Pulmonary artery endothelial cell (primary cell): ENCODE measurements at regions not wholly inside any gene's neighbourhood (a gene's known extent, or its start where the extent isn't known, plus 50 kb on each side); places are given as distances from the start of the nearest gene placed in this dataset.

Experiments used
- DNase-seq: peaks from one replicate; pipeline ENCODE4 v3.0.0-alpha.2; 2011; ENCODE audit warnings: low read depth, low spot score

DNA sequence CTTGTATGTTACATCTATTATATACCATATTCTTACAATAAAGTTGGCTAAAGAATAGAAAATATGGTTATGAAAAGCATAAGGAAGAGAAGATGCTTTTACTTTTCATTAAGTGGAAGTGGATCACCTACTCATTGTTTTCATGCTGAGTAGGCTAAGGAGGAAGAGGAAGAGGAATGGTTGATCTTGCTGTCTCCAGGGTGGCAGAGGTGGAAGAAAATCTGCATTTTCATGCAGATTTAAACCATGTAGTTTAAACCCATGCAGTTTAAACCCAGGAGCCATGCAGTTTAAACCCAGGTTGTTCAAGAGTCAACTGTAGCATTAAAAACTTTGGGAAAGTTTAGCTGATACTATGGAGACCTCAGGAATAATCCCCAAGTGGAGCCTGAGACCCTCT lies 214.8 kb upstream of the NAALADL2 start:
- DNase-seq, result no peak

DNA sequence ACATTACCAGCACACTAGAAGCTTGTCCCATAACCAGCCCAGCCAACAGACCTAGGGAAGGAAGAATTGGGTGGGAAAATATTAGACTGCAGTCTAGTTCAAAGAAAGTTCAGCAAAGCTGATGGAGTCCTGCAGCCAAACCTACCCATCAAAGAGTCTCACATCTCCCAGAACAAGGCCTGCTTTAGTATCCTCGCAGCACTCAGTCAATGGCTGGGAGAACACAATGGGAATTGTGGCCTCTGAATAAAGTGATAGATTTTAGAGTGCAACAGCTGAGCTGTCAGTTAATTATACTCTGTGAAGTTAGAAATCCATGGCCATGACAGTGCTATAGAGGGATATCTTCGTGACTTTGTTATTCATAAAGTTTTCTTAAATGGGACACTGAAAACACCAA lies 207.2 kb upstream of the NAALADL2 start:
- DNase-seq, result no peak

DNA sequence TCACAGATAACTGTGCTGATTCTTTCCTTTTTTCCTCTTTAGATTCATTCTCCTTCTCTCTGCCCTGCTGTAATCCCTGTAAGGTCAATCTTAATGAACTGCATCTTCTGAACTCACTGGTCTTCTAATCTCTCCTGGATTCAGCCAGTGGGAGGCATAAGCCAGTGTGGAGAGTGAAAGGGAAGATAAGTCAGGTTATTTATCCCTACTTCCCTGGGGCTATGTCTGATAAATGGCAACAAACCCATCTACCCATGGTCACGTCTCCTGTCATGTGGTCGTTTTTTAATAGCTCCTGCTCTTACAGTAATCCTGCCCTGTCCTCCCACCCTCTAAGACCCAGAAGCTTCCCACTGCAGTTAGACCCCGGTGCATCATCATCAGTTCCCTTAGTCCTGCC lies 199.6 kb upstream of the NAALADL2 start:
- no peak for DNase-seq

DNA sequence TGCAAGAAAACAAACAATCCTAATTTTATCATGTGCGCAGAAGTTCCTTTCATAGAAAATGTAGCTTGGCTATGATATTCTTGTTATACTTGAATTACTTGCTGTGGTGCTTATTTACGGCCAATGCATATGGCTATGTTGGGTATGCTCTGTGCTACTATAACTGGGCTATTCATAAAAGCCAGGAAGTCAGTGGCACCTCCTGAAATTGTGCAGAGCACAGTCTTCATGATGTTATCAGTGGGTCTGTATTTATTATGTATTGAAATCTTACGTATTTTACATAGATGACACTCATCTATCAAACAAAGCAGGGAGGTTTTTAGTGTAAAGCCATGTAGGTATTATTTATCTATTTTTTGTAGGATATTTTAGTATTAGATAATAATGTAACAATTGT lies 196.5 kb upstream of the NAALADL2 start:
- DNase-seq, result no peak

DNA sequence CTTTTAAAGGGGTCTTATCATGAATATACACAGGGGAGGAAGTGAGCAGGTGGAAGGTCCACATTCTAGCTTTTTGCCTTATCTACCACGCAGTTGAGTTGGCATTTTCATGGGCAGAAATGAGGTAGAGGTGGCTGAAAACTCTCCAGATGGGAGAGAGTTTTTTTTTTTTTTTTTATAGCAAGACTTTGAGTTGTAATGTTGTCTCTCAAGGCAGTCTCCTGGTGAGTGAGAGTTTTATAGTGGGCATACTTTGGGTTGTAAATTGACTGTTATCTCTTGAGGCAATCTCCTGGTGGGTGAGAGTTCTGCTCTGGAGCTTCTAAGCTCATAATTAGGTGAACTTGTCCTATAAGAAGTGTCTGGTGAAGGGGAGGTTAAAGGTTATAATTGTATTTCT lies 191.7 kb upstream of the NAALADL2 start:
- DNase-seq, result no peak

DNA sequence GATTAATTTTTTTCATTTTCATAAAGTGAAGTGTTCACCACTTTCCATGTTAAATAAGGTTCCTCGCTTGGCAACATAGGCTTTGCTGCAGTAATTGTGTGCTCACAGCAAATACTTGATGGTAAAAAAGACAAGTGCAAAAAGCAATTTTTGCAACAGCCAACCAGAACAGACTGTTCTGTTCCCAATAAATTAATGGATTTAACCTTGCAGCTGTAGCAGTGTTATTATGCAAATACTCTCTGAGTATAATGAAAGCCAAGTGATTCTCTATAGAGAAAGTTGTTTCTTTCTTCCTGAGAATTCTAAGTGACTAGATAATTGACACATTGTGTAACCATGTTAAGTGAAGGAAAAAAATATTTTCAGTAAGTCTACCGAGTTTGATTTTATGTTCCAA lies 183.7 kb upstream of the NAALADL2 start:
- no peak for DNase-seq

DNA sequence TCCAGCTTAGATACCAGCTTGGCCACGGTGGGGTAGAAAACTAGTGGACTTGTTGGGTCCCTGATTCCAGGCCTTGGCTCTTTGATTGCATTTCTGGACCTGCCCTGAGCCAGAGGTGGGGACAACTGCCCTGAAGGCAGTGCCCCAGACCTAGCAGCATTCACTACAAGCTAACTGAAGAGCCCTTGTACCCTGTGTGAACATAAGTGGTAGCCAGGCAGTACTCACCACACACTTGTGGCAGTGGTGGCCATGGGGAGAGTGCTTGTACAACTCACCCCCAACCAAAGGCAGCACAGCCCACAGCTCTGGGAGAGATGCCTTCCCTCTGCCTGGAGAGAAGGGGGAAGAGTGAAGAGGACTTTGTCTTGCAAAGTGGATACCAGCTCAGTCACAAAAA lies 177.3 kb upstream of the NAALADL2 start:
- DNase-seq, result no peak

DNA sequence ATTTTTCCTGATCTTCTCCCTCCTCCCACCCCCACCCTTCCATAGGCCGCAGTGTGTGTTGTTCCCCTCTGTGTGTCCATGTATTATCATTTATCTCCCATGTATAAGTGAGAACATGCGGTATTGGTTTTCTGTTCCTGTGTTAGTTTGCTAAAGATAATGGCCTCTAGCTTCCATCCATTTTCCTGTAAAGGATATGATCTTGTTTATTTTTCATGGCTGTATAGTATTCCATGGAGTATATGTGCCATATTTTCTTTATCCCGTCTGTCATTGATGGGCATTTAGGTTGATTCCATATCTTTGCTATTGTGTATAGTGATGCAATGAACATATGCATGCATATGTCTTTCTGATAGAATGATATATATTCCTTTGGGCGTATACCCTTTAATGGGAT lies 173.3 kb upstream of the NAALADL2 start:
- no peak for DNase-seq

DNA sequence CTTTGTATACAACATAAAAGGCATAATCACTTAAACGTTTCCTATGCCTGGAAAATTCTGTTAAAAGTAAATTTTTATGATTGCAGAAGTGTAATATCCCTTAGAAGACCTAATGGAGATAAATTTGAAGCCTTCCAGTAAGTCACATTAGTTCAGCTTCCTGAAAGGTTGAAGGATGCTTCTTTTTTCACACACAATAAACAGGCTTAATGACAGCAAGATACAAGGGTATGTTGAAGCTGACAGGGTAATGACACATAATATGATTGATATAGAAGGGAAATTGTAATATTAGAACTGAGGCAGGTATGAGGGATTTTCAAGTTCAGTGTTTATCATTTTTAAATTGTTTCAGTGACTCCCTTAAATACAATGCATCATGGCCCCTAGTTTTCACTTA lies 161.8 kb upstream of the NAALADL2 start:
- DNase-seq, result no peak

DNA sequence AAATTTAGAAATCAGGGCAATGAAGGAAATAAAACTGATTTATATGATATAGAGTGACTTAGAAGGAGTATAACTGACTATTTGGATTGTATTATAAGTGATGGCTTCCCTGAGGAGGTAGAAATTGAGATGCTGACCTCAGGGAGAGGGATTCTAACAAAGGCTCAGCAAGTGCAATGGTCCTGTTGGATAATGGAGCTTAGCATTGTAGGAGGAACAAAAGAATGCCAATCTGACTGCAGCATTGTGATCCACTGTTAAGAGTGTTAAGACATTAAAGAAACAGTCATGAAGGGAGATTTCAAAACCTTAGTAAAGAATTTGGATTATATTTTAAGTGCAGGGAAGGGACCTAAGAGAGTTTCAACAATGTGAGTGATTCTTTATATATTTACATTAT lies 158.4 kb upstream of the NAALADL2 start:
- no peak for DNase-seq

DNA sequence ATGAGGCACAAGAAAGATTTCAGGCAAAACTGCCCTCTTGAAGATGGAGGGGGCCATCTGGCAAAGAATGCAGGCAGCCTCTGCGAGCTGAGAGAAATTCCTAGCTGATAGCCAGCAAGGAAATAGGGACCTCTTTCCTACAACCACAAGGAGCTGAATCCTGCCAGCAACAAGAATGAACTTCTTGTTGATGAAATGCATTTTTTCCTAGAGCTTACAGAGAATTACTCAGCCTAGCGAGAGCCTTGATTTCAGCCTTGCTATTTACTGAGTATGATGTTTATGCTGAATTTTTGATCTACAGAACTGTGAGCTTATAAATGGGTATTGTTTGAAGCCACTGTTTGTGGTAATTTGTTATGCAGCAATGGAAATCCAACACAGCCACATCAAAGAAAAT lies 148.5 kb upstream of the NAALADL2 start:
- DNase-seq, result no peak

DNA sequence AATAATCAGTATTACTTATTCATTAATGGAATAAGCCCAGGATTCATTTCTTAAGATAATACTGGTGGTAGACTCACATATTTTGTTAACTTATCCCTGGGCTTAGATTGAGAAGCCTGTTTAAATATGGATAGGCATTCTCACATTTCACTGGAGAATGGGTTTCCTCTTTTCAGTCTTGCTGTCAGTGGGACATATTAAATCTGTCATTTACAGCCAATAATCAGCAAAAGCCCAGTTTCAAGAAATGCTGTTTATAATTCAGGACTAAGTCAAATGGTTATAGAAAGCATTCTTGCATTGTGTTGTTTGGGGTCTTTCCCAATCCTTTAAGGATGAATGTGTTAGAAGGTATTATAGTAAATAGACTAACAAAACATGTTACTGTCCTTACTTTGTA lies 143.7 kb upstream of the NAALADL2 start:
- no peak for DNase-seq

DNA sequence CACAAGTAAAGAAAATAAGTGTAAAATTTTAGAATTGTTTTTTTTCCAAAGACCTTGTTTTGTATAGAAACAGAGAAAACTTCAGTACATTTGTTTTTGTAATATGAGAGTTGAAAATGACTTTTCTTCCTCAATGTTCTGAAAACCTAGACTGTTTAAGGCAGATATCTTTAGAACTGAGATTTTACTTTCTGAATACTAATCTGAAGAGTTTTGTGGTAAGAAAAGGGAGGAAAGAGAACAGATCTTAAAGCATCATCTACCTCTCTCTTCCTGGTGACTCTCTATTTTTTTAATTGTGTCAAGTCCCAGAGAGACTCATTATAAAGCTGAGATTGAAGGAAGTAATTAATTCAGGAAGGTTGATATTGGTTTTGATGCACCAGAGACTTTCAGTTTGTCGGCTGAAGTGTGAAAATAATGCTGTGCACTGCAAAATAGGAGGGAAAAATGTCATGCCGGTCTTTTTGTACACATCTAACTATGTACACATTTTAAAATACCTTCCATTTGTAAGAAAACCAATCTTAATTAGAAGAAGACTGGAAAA lies 142.1 kb upstream of the NAALADL2 start:
- no peak for DNase-seq

DNA sequence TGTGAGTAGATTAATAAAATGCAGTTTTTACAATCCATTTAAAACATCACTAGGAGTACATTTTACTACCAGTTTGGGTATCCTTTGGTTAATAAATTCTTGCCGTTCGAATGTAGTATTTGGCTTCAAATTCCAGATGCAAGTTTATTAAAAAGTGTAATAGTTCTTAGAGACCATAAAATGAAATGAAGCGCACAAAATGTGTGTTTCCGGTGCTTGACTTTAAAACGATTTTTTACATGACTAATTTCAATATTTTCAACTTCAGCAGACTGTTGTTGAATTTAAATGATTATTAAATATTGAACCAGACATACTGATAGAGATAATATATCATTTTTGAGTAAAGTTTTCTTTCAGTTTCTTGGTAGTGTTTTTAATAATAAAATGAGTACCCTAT lies 138.4 kb upstream of the NAALADL2 start:
- DNase-seq, result no peak

DNA sequence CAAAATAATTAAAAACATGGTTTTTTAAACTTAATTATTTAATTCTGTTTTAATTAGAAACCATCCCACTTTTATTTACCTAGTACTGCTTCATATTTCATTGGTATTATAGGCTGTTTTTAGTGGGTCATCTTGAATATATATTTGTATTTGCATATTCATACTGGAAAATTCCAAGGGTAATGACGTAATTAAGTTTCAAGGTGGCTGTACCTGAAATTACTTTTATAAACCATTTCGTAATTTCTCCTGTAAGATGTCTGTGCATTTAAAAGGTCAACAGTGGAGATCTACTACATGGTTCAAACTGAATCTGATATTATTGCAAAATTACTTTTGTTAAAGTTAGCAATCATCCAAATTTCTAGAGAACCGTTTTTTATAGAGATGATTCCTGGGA lies 133.8 kb upstream of the NAALADL2 start:
- DNase-seq, result no peak

DNA sequence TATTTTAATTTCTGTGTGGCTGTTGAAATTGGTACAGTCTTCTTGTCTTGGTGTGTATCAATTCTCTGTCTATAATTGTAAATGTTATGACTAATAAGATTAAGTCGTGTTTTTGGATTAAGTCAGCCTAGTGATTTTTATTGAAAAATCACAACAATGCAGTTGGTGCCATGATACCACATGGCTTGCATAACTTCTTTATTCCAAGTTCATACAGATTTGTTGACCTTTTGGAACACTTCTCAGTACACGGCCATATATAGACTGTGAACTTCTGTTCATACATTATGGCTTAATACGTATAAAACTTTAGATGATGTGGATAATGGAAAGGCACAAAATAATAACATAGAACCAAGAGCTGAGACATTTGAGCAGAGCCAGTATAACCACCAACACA lies 121.2 kb upstream of the NAALADL2 start:
- DNase-seq, result no peak

DNA sequence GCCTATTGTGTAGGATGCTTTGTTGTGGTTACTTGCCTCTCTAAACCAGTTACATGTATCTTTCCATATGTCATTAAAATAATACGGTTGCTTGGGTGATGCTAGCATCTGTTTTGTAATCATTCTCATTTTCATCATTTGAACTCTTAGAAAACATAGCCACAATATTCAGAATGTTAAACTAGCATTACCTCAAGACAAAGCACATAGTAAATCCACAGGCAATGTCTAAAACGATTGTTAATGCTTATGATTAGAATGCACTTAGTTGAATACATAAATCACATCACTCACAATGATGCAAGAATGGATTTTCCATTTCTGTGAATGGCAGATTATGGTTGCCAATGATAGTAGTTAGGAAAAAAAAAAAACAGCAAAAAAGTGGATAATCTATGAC lies 110.0 kb upstream of the NAALADL2 start:
- DNase-seq, result no peak

DNA sequence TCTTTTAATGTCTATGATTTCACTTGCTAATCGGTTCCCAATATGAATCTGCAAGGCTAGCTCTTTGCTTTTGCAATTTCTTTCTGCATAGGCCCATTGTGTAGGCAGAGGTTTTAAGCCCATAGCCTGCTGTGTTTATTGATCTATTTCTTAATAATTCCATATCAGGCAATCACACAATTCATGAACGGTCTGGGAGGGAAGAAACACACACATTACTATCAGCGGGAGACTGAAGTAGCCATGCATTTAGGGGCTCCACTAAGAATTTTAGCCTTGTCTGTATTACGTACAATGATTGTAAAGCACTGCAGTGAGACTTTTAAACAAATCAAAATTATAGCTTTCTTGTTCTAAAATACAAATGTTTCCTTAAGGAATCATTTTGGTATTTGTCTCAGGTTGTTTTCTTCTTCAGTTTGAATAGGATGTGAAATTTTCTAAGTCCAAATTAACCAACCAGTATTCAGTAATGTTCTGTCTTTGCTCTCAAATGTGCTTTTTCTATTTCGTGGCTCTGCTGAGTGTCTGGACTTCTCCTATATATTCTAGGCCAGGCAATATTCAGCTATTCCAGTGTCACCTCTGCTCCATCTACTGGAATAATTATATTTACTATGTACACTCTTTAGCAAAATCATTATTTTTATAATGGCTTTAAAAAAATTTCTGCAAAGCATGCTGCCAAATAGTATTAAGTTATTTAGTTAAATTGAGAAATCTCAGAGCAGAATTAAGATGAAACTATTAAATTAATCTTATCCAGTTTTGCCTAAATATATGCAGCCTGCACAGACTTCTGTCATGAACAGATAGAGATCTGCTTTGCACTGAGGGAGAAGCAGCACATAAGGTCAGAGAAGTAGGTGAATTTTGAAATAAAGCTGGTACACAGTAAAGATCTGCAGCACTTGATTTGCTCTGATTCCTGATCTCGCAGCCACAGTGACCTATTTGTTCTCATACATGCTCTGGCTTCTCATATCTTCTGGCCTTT lies 103.0 kb upstream of the NAALADL2 start:
- no peak for DNase-seq

DNA sequence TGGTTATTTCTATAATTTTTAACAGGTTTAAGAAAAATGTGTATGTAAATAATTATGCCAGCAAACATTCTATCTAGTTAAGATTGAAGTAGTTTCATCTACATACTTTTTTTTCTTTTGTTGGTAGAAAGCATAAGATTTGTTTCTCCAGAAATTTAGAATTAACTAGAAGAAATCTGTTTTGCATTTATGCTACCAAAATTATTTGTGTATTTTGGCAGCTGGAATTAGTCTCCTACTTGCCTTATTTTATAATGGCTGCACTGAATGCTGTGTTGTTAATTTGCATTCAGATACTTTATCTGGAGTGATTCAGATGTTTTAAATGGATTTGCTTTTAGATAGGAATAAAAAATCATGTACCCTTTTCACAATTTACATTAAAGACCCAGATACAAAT lies 100.2 kb upstream of the NAALADL2 start:
- DNase-seq, result no peak

DNA sequence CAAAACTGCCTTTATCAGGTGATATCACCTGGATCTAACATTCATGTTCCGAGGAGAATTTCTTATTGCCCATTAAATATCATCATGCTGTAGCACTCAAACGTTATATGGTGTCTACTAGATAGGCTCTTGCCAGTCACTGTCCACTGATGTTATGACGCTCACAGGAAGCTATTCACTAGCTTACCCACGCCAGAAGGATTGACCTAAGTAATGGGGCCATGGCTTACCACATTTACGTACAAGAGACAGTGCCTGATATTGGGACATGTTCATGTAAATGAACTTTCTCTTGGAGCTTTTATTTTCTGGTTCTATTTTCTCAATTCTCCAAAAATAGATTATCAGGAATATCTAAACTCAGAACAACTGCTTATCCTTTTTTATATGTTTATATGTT lies 91.7 kb upstream of the NAALADL2 start:
- no peak for DNase-seq

DNA sequence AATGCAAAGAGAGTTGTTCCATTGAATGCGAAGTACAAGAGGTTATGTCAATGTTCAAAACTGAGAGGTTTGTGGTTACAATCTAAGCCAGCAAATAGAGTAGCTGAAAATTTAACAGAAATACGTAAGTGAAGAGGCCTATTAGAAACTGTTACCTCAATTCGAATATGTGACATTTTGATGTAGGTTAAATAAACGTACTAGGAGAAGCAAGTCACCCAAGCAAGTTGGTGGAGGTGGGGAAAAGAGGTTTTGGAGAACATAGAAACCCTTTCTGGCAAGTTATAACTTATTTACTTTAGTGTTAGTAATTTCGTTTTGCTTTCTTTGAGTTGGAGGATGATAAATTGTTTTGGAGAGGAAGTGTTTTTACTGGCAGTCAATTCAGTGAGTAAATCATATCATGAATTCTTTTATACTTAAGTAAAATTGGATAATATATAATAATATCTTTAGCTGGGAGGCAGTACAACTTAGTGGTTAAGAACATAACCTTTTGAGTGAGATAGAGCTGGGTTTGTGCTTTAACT lies 91.2 kb upstream of the NAALADL2 start:
- peak; percentile 2 for DNase-seq

DNA sequence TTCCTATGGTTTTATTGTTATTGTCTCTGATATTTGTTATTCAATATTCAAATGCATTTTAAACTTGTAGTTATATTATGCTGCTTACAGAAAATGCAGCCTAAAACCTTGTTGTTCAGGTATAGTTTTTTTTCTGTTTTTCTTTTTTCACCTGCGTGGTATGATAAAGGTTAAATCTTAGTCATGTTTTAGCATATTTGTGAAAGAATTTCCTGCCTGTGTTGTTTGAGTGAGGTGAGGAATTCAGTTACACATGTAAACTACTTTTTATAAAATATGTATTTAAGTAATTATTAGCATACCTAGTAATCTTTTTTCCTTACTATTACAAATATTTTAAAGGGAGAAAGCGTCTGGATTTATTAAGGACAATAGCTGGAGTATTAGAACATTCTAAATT lies 90.0 kb upstream of the NAALADL2 start:
- no peak for DNase-seq

DNA sequence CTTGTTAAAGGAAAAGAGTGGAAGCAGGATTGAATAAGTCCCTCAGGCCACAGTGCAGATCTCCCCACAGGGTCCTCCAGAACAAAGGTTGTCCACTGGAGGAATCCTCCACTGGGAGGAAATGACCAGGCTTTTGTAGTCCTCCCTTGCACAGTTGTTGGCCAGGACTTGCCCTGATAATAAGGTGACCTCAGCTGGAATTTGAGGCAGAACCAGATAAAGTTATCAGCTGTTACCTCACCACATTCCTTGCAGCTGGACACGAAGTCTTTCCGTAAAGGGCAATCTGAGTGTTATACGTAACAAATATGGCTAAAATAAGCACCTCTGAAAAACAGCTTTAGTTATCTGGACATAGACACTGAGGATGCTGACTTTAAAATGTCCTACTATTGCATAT lies 83.5 kb upstream of the NAALADL2 start:
- peak; percentile 22 for DNase-seq
